Stimulated activated CD4-positive, alpha-beta T cell treated with anti-CD3 and anti-CD28 coated beads, Interleukin-12 subunit alpha, Interleukin-12 subunit beta, amount 100 ng/mL, for 48 hours (primary cell): ENCODE measurements at regions not wholly inside any gene's neighbourhood (a gene's known extent, or its start where the extent isn't known, plus 50 kb on each side); places are given as distances from the start of the nearest gene placed in this dataset.
"Not testable (repeated sequence)": the region's sequence is repeated elsewhere in the genome, so short reads cannot be mapped to it uniquely, and the experiment has no call there.

ENCODE experiments used
- DNase-seq, 3 donors: peaks; one replicate each; pipeline ENCODE4 v3.0.0-alpha.2; 2020; ENCODE audit warnings: low read depth in 2 of 3, low spot score in 1 of 3

- DNase-seq: no peak
Measured at GRCh38 chr5:18517641-18518380, 883.6 kb downstream of the TAF11L14 start.

GRCh38 chr5:18523380-18523779 lies 889.1 kb downstream of the TAF11L14 start:
- DNase-seq: no peak

GRCh38 chr5:18526792-18527405 lies 892.6 kb downstream of the TAF11L14 start:
- no peak for DNase-seq

GRCh38 chr5:18533137-18533536 lies 898.9 kb downstream of the TAF11L14 start:
- DNase-seq: no peak

GRCh38 chr5:18534119-18534518 lies 899.9 kb downstream of the TAF11L14 start:
- no peak for DNase-seq

GRCh38 chr5:18535753-18536152 lies 901.5 kb downstream of the TAF11L14 start:
- DNase-seq: not testable (repeated sequence)

GRCh38 chr5:18544421-18544820 lies 910.2 kb downstream of the TAF11L14 start:
- DNase-seq: no peak

GRCh38 chr5:18546591-18546990 lies 912.3 kb downstream of the TAF11L14 start:
- no peak for DNase-seq

GRCh38 chr5:18551716-18552115 lies 917.5 kb downstream of the TAF11L14 start:
- DNase-seq: no peak

- DNase-seq: no peak
Measured at GRCh38 chr5:18553269-18553668, 919.0 kb downstream of the TAF11L14 start.

GRCh38 chr5:18560602-18561001 lies 926.3 kb downstream of the TAF11L14 start:
- DNase-seq: no peak

GRCh38 chr5:18563853-18564252 lies 929.6 kb downstream of the TAF11L14 start:
- DNase-seq: no peak

- no peak for DNase-seq
Measured at GRCh38 chr5:18566671-18567070, 932.4 kb downstream of the TAF11L14 start.

- no peak for DNase-seq
Measured at GRCh38 chr5:18576586-18576985, 942.3 kb downstream of the TAF11L14 start.

GRCh38 chr5:18601185-18601584 lies 966.9 kb downstream of the TAF11L14 start:
- no peak for DNase-seq

GRCh38 chr5:18602402-18602801 lies 968.1 kb downstream of the TAF11L14 start:
- DNase-seq: no peak

GRCh38 chr5:18605186-18605585 lies 970.9 kb downstream of the TAF11L14 start:
- no peak for DNase-seq

- DNase-seq: no peak
Measured at GRCh38 chr5:18607570-18607969, 973.3 kb downstream of the TAF11L14 start.

GRCh38 chr5:18617191-18617590 lies 982.9 kb downstream of the TAF11L14 start:
- DNase-seq: not testable (repeated sequence)

GRCh38 chr5:18630458-18631045 lies 996.3 kb downstream of the TAF11L14 start:
- DNase-seq: no peak

GRCh38 chr5:18652404-18653215 lies 1018.4 kb downstream of the TAF11L14 start:
- no peak for DNase-seq
